MCF 10A (cell line): ENCODE measurements at regions not wholly inside any gene's neighbourhood (a gene's known extent, or its start where the extent isn't known, plus 50 kb on each side); places are given as distances from the start of the nearest gene placed in this dataset.
"Not testable (repeated sequence)": the region's sequence is repeated elsewhere in the genome, so short reads cannot be mapped to it uniquely, and the experiment has no call there.

Source experiments
- BruUV-seq: library from RNA; stranded (reverse); fragments of 400-500 nt; replicated peaks from 2 replicates; lab custom pipeline; 2021; lab: Mats Ljungman, UMichigan
- CTCF ChIA-PET: fragments of 300-600 bp; sonication (Branson Sonifier 250); formaldehyde crosslinking; extraction: SDS; loops from one replicate; lab custom pipeline; 2021; ENCODE audit warnings: antibody characterized with exemption, inconsistent platforms; lab: Yijun Ruan, JAX
- POLR2A ChIA-PET: fragments of 300-600, 350-650 bp; sonication (Branson Sonifier 250); formaldehyde crosslinking; extraction: SDS; loops from one replicate; lab custom pipeline; 2020; ENCODE audit warnings: antibody characterized with exemption, inconsistent platforms; lab: Yijun Ruan, JAX
- DNase-seq: peaks from one replicate; pipeline ENCODE4 v3.0.0-alpha.2; 2018; ENCODE audit not compliant: unreplicated experiment
- H3K27ac Mint-ChIP-seq: one replicate; pipeline ENCODE4 v1.8.0; 2022; ENCODE audit warnings: mild to moderate bottlenecking, low read depth, mixed read lengths; ENCODE audit not compliant: unreplicated experiment
- H3K27me3 Mint-ChIP-seq: one replicate; pipeline ENCODE4 v1.8.0; 2022; ENCODE audit warnings: mixed read lengths; ENCODE audit not compliant: insufficient read depth, unreplicated experiment
- H3K36me3 Mint-ChIP-seq: one replicate; pipeline ENCODE4 v1.8.0; 2022; ENCODE audit warnings: mild to moderate bottlenecking, moderate library complexity, mixed read lengths; ENCODE audit not compliant: insufficient read depth, unreplicated experiment
- H3K4me1 Mint-ChIP-seq: one replicate; pipeline ENCODE4 v1.8.0; 2022; ENCODE audit warnings: mixed read lengths; ENCODE audit not compliant: insufficient read depth, unreplicated experiment
- H3K4me3 Mint-ChIP-seq: one replicate; pipeline ENCODE4 v1.8.0; 2022; ENCODE audit warnings: mild to moderate bottlenecking, moderate library complexity, mixed read lengths; ENCODE audit not compliant: unreplicated experiment
- H3K9me3 Mint-ChIP-seq: one replicate; pipeline ENCODE4 v1.8.0; 2022; ENCODE audit warnings: mixed read lengths; ENCODE audit not compliant: unreplicated experiment
- intact Hi-C: fragments of 100-400 bp; cut with micrococcal nuclease; formaldehyde crosslinking; loops from 2 replicates; pipeline ENCODE4 v1.14.1; 2022
- TF ChIP-seq, protein P1 (sequence below): fragments of 200-600 bp; IDR thresholded peaks from one replicate; pipeline ENCODE4 v1.8.0; 2022; ENCODE audit warnings: antibody characterized with exemption, mild to moderate bottlenecking; ENCODE audit not compliant: unreplicated experiment

- Mint-ChIP-seq H3K4me3 (no peak overlapping the region), H3K9me3 (no peaks in the 10 kb centered on the region), H3K27ac (no peak overlapping the region), H3K27me3 (no peaks in the 10 kb centered on the region), H3K36me3 (no peaks in the 10 kb centered on the region), H3K4me1 (no peaks in the 10 kb centered on the region)
- ChIA-PET POLR2A (interaction anchor here (0.6 kb wide), 1 partner anchor 11 kb away, joined by 3 read pairs; no protein-coding TSS in a partner anchor), CTCF (interaction anchor here (0.6 to 0.7 kb wide), 4 partner anchors 10 to 613 kb away, joined by 3 read pairs; no protein-coding TSS in a partner anchor)
- BruUV-seq = no TSS peak
- intact Hi-C loops = no loop called here
- DNase-seq = no peak
- TF ChIP-seq, protein P1, sequence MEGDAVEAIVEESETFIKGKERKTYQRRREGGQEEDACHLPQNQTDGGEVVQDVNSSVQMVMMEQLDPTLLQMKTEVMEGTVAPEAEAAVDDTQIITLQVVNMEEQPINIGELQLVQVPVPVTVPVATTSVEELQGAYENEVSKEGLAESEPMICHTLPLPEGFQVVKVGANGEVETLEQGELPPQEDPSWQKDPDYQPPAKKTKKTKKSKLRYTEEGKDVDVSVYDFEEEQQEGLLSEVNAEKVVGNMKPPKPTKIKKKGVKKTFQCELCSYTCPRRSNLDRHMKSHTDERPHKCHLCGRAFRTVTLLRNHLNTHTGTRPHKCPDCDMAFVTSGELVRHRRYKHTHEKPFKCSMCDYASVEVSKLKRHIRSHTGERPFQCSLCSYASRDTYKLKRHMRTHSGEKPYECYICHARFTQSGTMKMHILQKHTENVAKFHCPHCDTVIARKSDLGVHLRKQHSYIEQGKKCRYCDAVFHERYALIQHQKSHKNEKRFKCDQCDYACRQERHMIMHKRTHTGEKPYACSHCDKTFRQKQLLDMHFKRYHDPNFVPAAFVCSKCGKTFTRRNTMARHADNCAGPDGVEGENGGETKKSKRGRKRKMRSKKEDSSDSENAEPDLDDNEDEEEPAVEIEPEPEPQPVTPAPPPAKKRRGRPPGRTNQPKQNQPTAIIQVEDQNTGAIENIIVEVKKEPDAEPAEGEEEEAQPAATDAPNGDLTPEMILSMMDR = no peak
Observed at GRCh38 chr13:80070024-80070703, 270.8 kb downstream of the SPRY2 start.

GRCh38 chr13:80069374-80069773 is 271.6 kb downstream of the SPRY2 start:
- H3K27ac Mint-ChIP-seq = no peak overlapping the region
- no TSS peak for BruUV-seq

GRCh38 chr13:80065996-80066395 is 274.9 kb downstream of the SPRY2 start:
- intact Hi-C loops = no loop called here
- POLR2A ChIA-PET = no interaction called here
- Mint-ChIP-seq H3K27me3 (no peaks in the 10 kb centered on the region), H3K4me3 (no peak overlapping the region), H3K4me1 (no peaks in the 10 kb centered on the region), H3K27ac (no peak overlapping the region), H3K9me3 (no peaks in the 10 kb centered on the region), H3K36me3 (no peaks in the 10 kb centered on the region)
- TF ChIP-seq, protein P1 = no peak
- CTCF ChIA-PET = no interaction called here
- no TSS peak for BruUV-seq
- DNase-seq = no peak

More at GRCh38 chr13:80069374-80069773, 271.6 kb downstream of the SPRY2 start:
- TF ChIP-seq, protein P1 = no peak
- Mint-ChIP-seq H3K4me1 (no peaks in the 10 kb centered on the region), H3K27me3 (no peaks in the 10 kb centered on the region), H3K4me3 (no peak overlapping the region), H3K9me3 (no peaks in the 10 kb centered on the region), H3K36me3 (no peaks in the 10 kb centered on the region)
- DNase-seq = no peak
- ChIA-PET POLR2A (no interaction called here), CTCF (interaction anchor here (0.7 kb wide), 1 partner anchor 21 kb away, joined by 3 read pairs; no protein-coding TSS in a partner anchor)
- intact Hi-C loops = no loop called here

DNA sequence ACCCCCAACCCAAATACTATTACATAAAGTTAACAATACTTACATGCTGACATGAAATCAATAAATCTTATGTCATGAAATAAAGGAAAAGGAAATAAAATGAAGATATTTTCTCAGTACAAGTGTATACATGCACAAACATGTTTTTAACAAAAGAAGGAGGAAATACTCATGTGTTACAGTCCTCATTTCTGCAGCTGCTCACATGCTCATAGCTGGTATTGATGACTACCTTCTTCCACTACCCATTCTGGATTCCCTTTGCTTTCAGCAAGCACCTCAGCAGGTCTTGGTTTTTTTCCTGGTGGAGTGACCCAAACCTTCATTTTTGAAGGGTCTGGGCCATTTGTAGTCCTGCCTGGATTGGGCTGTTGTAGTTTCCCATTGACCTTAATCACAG is 278.5 kb downstream of the SPRY2 start:
- CTCF ChIA-PET, H3K4me3 Mint-ChIP-seq, H3K27me3 Mint-ChIP-seq, BruUV-seq, intact Hi-C loops, DNase-seq, H3K4me1 Mint-ChIP-seq, H3K36me3 Mint-ChIP-seq, H3K9me3 Mint-ChIP-seq, H3K27ac Mint-ChIP-seq: not testable (repeated sequence)
- POLR2A ChIA-PET = interaction anchor here (0.7 kb wide), 1 partner anchor 251 kb away, joined by 3 read pairs; no protein-coding TSS in a partner anchor
